GM21619 (cell line): ENCODE measurements at regions not wholly inside any gene's neighbourhood (a gene's known extent, or its start where the extent isn't known, plus 50 kb on each side); places are given as distances from the start of the nearest gene placed in this dataset.
"Not testable (repeated sequence)": the region's sequence is repeated elsewhere in the genome, so short reads cannot be mapped to it uniquely, and the experiment has no call there.

ENCODE experiments used
- ATAC-seq: cut with Tn5 transposase; IDR thresholded peaks from one replicate; pipeline ENCODE4 v1.9.1; 2021; ENCODE audit not compliant: unreplicated experiment

DNA sequence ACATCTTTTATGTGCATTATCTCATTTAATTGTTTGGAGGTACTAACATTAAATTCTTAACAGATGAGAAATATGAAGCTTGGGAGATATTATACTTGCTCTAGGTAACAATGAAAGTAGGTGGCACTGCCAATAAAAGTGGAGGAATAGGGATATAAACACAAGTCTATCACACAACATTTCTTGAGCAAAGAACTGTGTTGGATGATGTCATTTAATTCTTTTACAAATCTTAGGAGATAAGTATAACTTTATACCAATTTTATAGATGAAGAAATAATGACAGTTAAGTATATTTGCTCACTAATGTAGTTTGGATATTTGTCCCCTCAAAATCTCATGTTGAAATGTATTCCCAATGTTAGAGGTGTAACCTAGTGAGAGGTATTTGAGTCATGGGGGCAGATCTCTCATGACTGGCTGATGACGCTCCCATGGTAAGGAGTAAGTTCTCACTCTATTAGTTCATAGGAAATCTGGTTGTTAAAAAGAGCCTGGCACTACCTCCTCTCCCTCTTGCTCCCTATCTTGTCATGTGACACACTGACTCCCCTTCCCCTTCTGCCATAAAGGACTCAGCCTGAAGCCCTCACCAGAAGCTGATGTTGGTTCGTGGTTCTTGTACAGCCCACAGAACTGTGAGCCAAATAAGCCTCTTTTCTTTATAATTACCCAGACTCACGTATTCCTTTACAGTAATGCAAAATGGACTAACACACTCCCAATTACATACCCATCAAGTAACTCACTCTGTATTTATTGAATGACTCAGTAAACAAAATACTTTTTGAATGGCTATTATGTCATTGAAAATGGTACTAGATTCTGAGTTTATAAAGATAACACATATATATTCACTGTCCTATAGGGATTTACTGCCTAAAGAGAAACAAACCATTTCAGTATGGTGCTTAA, 146.8 kb upstream of the KITLG start:
- no peak for ATAC-seq

DNA sequence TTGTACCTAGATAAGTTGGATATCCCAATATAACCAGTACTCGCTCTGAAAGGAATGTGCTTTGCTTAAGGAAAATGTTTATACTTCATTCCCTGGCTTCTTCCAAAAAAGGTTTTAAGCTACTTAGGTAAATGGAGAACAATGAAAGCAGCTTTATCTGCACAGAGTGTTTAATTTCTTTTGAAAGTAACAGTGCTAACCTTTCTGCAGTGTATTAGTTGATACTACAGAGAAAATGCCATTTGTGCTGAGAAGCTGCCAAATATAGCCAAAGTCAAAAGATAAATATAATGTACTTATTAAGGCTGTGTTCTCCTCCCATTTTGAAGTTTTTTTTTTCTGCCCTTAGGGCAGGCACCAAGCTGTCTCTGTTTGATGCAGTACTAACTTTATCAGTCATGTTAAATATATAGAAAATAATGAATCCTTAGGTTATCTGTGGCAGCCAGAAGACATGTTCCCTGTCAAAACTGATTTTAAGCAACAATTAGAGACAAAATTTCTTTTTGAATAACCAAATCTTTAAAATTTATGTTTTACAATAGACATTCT, 145.4 kb upstream of the KITLG start:
- ATAC-seq, result no peak

DNA sequence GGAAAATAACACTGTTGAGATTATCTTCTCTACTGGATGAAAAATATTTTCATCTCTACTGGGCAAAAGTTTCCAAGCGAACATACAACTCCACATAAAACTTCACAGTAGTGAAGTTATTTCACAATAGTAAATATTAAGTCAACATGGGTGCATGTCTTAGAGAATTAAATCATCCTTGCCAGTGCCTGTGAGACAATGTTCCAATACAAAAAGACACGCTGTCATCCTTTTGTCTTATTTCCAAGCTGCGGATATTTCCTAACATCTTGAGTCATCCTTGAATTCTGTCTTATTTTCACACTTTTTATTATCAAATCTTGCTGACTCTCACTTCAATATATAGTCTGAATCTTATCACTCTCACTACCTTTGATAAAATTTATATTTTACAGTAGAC, 142.9 kb upstream of the KITLG start:
- ATAC-seq, result no peak

- no peak for ATAC-seq
These were observed 140.7 kb upstream of the KITLG start for GRCh38 chr12:88720785-88721650.

DNA sequence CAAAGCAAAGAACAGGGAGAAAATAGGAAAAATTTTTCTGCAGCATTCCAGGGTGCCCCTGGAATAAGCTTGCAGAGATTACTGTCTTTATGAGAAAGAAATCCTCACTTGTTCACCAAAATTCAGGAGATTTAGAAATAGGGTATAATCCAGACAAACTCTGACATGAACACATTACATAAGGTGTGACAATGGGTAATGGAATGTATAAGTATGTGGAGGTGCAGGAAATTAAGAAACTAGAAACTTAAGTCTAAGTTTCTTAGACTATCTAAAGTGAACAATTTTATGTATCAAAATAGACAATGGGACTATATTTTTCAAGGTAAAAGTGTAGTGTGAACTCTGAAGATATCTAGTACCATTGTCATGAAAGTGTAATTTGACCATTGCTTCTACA, 140.0 kb upstream of the KITLG start:
- no peak for ATAC-seq

- ATAC-seq, result no peak
These were observed 136.9 kb upstream of the KITLG start for GRCh38 chr12:88717188-88717587.

- ATAC-seq, result no peak
These were observed 136.0 kb upstream of the KITLG start for GRCh38 chr12:88716240-88716639.

GRCh38 chr12:88715673-88716072, 135.4 kb upstream of the KITLG start:
- ATAC-seq, result no peak

GRCh38 chr12:88714263-88714882, 134.1 kb upstream of the KITLG start:
- ATAC-seq, result not testable (repeated sequence)

DNA sequence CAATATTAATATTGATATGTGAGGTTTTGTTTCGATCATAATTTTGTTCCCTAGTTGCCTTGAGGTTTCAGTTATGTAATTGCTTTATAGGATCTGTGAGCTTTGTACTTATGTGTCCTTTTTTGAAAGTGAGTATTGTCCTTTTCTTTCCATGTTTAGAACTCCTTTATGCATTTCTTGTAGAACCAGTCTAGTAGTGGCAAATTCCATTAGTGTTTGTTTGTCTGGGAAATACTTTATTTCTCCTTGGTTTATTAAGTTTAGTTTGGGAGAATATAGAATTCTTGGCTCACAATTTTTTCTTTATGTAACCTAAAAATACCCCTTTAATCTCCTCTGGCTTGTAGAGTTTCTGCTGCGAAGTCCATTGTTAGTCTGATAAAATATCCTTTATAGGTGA, 127.5 kb upstream of the KITLG start:
- no peak for ATAC-seq

- no peak for ATAC-seq
These were observed 126.0 kb upstream of the KITLG start for GRCh38 chr12:88706286-88706685.

DNA sequence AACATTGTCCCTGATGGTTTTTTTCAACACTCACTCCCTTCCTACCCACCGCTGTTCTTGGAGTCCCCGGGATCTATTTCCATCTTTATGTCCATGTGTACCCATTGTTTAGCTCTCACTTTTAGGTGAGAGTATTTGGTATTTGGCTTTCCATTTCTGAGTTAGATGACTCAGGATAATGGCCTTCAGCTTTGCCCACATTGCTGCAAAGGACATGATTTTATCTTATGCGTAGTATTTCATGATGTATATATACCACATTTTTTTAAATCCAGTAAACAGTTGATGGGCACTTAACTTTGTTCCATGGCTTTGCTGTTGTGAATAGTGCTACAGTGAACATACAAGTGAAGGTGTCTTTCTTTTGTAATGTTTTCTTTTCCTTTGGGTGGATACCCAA, 123.5 kb upstream of the KITLG start:
- ATAC-seq, result no peak

DNA sequence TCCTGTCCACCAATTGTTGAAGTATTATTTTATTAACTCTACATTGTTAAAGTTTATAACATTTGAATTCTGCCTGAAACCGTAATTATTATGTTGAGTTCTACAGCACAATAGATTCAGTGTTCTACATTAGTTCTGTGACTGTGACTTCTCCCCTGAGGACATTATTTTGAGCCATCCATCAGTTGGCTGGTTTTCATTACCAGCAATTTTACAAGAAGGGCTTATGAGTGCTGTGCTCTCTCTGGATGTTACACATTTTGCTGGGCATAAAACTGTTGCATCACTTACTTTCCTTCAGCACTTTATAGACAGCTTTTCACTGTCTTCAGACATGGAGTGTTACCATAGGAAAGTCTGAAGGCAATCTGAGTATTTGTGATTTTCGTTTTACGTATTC, 118.2 kb upstream of the KITLG start:
- no peak for ATAC-seq

GRCh38 chr12:88693837-88694445, 113.7 kb upstream of the KITLG start:
- no peak for ATAC-seq

GRCh38 chr12:88691811-88692210, 111.5 kb upstream of the KITLG start:
- no peak for ATAC-seq

DNA sequence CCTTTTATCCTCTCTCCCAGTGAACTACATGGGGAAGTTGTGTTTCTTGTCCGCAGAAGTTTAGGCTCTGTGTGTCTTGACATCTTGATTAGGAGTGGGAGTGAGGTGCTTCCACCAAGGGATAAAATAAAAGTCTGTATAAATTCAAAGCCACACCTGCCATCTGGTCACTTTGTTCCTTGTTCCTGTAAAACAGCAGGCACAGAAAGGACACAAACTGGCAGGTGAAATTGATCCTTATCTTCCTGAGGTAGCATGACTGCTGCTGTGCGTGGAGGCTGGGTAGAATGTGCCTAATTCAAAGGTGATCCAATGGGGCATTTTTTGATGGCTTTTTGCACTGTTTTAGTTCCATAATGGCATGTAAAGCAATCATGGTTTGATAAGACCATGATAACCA, 104.3 kb upstream of the KITLG start:
- ATAC-seq, result no peak

DNA sequence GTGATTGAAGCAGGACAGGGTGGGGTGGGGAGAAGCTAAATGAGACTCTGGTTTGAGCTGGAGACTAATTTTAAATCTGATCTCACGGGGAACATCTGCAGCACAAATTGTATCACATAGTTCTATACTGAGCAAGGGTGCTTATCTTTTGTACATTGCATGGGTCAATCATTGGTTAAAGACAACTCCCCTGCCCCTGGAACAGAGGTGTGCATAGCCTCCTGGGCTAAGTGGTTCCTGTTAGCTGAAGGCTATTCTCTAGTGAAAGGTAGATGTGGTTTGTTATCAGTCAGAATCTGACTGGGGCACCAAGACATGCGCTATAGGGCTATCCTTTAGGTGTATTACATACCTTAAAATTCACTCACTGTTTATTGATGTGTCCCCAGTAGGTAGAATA, 103.9 kb upstream of the KITLG start:
- ATAC-seq, result no peak

- no peak for ATAC-seq
These were observed 103.4 kb upstream of the KITLG start for GRCh38 chr12:88683628-88684027.

GRCh38 chr12:88681271-88681670, 101.0 kb upstream of the KITLG start:
- ATAC-seq, result no peak

DNA sequence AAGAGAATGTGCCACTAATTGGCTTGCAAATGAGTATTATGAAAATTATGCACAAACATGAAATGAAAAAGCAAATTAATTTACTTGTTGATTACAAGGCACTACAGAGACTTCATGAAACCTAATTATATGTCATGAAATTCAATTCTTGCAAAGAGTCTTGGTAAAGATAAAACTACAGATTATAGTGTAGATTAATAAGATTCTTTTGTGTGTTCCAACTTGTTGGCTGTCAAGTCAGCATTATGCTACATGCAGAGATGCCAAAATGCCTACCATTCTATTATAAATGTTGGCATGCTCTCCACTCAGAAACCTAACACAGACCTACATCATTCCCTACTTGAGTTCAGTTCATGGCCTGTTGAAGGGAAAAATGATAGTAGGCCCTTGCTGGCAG, 97.2 kb upstream of the KITLG start:
- no peak for ATAC-seq

DNA sequence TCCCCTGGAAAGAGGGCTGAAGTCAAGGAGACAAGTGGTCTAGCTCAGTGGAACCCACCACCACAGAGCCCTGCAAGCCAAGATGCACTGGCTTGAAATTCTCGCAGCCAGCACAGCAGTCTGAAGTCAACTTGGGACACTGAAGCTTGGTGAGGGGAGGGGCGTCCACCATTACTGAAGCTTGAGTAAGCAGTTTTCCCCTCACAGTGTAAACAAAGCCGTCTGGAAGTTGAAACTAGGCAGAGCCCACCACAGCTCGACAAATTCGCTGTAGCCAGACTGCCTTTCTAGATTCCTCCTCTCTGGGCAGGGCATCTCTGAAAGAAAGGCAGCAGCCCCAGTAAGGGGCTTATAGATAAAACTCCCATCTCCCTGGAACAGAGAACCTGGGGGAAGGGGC, 87.3 kb upstream of the KITLG start:
- ATAC-seq, result not testable (repeated sequence)
